GM12878 (cell line): ENCODE measurements at regions not wholly inside any gene's neighbourhood (a gene's known extent, or its start where the extent isn't known, plus 50 kb on each side); places are given as distances from the start of the nearest gene placed in this dataset.

Source experiments
- BCLAF1 ChIP-seq: fragments of 450-650 bp; IDR thresholded peaks from 2 replicates; pipeline ENCODE4 v1.6.1; 2017; ENCODE audit warnings: antibody characterized with exemption, mild to moderate bottlenecking, moderate library complexity
- BRCA1 ChIP-seq: IDR thresholded peaks from 2 replicates; pipeline ENCODE4 v1.6.1; 2011; ENCODE audit warnings: low read depth, low read length, improper control_type of control experiment
- CHD1 ChIP-seq: IDR thresholded peaks from 2 replicates; pipeline ENCODE4 v1.6.1; 2012; ENCODE audit warnings: low read depth, low read length, improper control_type of control experiment
- E4F1 ChIP-seq: fragments of 450-650 bp; IDR thresholded peaks from 2 replicates; pipeline ENCODE4 v1.6.1; 2018; ENCODE audit warnings: borderline replicate concordance, mild to moderate bottlenecking; ENCODE audit not compliant: partially characterized antibody
- EED ChIP-seq: sonication (generic); IDR thresholded peaks from 2 replicates; pipeline ENCODE4 v1.6.1; 2016; ENCODE audit warnings: antibody characterized with exemption, low read depth
- EGR1 ChIP-seq, 2 experiments: IDR thresholded peaks; 1 replicate in 1 of 2; 2 replicates in 1 of 2; pipeline ENCODE4 v1.6.1; 2011 to 2012; ENCODE audit warnings: low read depth in 2 of 2, low read length in 2 of 2, borderline replicate concordance in 1 of 2, mild to moderate bottlenecking in 1 of 2, moderate library complexity in 1 of 2
- EP300 ChIP-seq, 2 experiments: fragments of 150-350 bp in 1 of 2; IDR thresholded peaks; 2 replicates each; pipeline ENCODE4 v1.6.1; 2011 to 2012; ENCODE audit warnings: low read depth in 2 of 2, low read length in 2 of 2, borderline replicate concordance in 1 of 2, improper control_type of control experiment in 1 of 2, inconsistent platforms in 1 of 2; ENCODE audit not compliant: control insufficient read depth in 1 of 2
- ETV6 ChIP-seq, 2 experiments: fragments of 450-650 bp in 1 of 2; IDR thresholded peaks in 1 of 2; conservative IDR thresholded peaks in 1 of 2; 2 replicates each; pipeline ENCODE4 v1.6.1; 2014; ENCODE audit warnings: antibody characterized with exemption in 1 of 2, borderline replicate concordance in 1 of 2, low read depth in 1 of 2, mild to moderate bottlenecking in 1 of 2, moderate library complexity in 1 of 2
- FOS ChIP-seq: IDR thresholded peaks from 3 replicates; pipeline ENCODE4 v1.6.1; 2011; ENCODE audit warnings: borderline replicate concordance; ENCODE audit not compliant: insufficient read length; ENCODE audit errors: extremely low read depth
- HDAC2 ChIP-seq: fragments of 200-600 bp; sonication (generic); IDR thresholded peaks from 2 replicates; pipeline ENCODE4 v1.6.1; 2017
- IKZF1 ChIP-seq: fragments of 450-650 bp; conservative IDR thresholded peaks from 2 replicates; pipeline ENCODE4 v1.6.1; 2017; ENCODE audit warnings: antibody characterized with exemption, mild to moderate bottlenecking
- MYB ChIP-seq: fragments of 150-350 bp; IDR thresholded peaks from 2 replicates; pipeline ENCODE4 v1.6.1; 2014; ENCODE audit warnings: mild to moderate bottlenecking, low read depth, low read length, borderline replicate concordance
- NBN ChIP-seq: fragments of 450-650 bp; IDR thresholded peaks from 2 replicates; pipeline ENCODE4 v1.6.1; 2016
- SIN3A ChIP-seq: IDR thresholded peaks from 2 replicates; pipeline ENCODE4 v1.6.1; 2012; ENCODE audit warnings: low read depth, low read length, improper control_type of control experiment
- SMC3 ChIP-seq: IDR thresholded peaks from 2 replicates; pipeline ENCODE4 v1.6.1; 2011; ENCODE audit warnings: low read length, improper control_type of control experiment, borderline replicate concordance
- SUPT20H ChIP-seq: IDR thresholded peaks from 2 replicates; pipeline ENCODE4 v1.6.1; 2011; ENCODE audit warnings: low read depth, mild to moderate bottlenecking, low read length, moderate library complexity, borderline replicate concordance; ENCODE audit not compliant: control insufficient read depth
- TAF1 ChIP-seq: IDR thresholded peaks from 2 replicates; pipeline ENCODE4 v1.6.1; 2011; ENCODE audit warnings: mild to moderate bottlenecking, low read depth, low read length, borderline replicate concordance
- TCF12 ChIP-seq: IDR thresholded peaks from 2 replicates; pipeline ENCODE4 v1.6.1; 2011; ENCODE audit warnings: low read depth, mild to moderate bottlenecking, low read length
- YBX1 ChIP-seq: fragments of 450-650 bp; IDR thresholded peaks from 2 replicates; pipeline ENCODE4 v1.6.1; 2016; ENCODE audit warnings: antibody characterized with exemption
- TF ChIP-seq, protein P1 (sequence below): IDR thresholded peaks from 2 replicates; pipeline ENCODE4 v1.6.1; 2011; ENCODE audit warnings: low read depth, low read length, improper control_type of control experiment, borderline replicate concordance
- TF ChIP-seq, protein P2 (sequence below): fragments of 450-650 bp; IDR thresholded peaks from 2 replicates; pipeline ENCODE4 v1.6.1; 2017; ENCODE audit warnings: low read depth, mild to moderate bottlenecking, moderate library complexity
- TF ChIP-seq, protein P3 (sequence below): IDR thresholded peaks from 2 replicates; pipeline ENCODE4 v1.6.1; 2012; ENCODE audit warnings: low read depth, low read length, improper control_type of control experiment

GRCh38 chr6:21438237-21438985 is 155.1 kb upstream of the SOX4 start (continued):
- peak; percentile 98 for TF ChIP-seq EED
- no peak for TF ChIP-seq E4F1
- TF ChIP-seq MYB, result no peak; the same call in 1 of the 2 replicates
- TF ChIP-seq TCF12, result peak; percentile 80
- TF ChIP-seq NBN, result peak; percentile 93
- TF ChIP-seq SMC3, result 0 out of 2 replicates have a peak, but pooled peaks have one; percentile 9
- no peak for TF ChIP-seq BCLAF1
- no peak for TF ChIP-seq SIN3A
- no peak for TF ChIP-seq CHD1
- TF ChIP-seq, protein P1, sequence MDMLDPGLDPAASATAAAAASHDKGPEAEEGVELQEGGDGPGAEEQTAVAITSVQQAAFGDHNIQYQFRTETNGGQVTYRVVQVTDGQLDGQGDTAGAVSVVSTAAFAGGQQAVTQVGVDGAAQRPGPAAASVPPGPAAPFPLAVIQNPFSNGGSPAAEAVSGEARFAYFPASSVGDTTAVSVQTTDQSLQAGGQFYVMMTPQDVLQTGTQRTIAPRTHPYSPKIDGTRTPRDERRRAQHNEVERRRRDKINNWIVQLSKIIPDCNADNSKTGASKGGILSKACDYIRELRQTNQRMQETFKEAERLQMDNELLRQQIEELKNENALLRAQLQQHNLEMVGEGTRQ, result no peak
- TF ChIP-seq FOS, result no peak
- TF ChIP-seq, protein P2, sequence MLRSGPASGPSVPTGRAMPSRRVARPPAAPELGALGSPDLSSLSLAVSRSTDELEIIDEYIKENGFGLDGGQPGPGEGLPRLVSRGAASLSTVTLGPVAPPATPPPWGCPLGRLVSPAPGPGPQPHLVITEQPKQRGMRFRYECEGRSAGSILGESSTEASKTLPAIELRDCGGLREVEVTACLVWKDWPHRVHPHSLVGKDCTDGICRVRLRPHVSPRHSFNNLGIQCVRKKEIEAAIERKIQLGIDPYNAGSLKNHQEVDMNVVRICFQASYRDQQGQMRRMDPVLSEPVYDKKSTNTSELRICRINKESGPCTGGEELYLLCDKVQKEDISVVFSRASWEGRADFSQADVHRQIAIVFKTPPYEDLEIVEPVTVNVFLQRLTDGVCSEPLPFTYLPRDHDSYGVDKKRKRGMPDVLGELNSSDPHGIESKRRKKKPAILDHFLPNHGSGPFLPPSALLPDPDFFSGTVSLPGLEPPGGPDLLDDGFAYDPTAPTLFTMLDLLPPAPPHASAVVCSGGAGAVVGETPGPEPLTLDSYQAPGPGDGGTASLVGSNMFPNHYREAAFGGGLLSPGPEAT, result peak; percentile 96
- TF ChIP-seq EP300 (IDR thresholded peaks at IDR 0.05; ENCODE audit: borderline replicate concordance in 1 of 2, control insufficient read depth in 1 of 2, low read depth in 2 of 2, low read length in 2 of 2), result peak; percentile 93 to 99
- no peak for TF ChIP-seq SUPT20H
- TF ChIP-seq, protein P3, sequence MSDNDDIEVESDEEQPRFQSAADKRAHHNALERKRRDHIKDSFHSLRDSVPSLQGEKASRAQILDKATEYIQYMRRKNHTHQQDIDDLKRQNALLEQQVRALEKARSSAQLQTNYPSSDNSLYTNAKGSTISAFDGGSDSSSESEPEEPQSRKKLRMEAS, result no peak
- no peak for TF ChIP-seq BRCA1
- TF ChIP-seq YBX1, result no peak
- TF ChIP-seq HDAC2, result no peak
- no peak for TF ChIP-seq EGR1 (IDR thresholded peaks at IDR 0.05; ENCODE audit: borderline replicate concordance in 1 of 2, low read depth in 2 of 2, low read length in 2 of 2)
- TF ChIP-seq TAF1, result no peak
- peak in 1 of 2 experiments; percentile 88; a peak in 2 of 4 replicates for TF ChIP-seq ETV6 (conservative IDR thresholded peaks at IDR 0.05 in 1 of 2, IDR thresholded peaks at IDR 0.05 in 1 of 2; ENCODE audit: borderline replicate concordance in 1 of 2, low read depth in 1 of 2)
- TF ChIP-seq IKZF1, result peak; percentile 97
